Common myeloid progenitor, CD34-positive (primary cell): ENCODE measurements at regions not wholly inside any gene's neighbourhood (a gene's known extent, or its start where the extent isn't known, plus 50 kb on each side); places are given as distances from the start of the nearest gene placed in this dataset.

Experiments
- CTCF ChIA-PET: fragments of 350-600 bp; sonication (Branson Sonifier 250); formaldehyde crosslinking; loops from one replicate; lab custom pipeline; 2021; ENCODE audit warnings: antibody characterized with exemption; lab: Charles Lee
- POLR2A ChIA-PET: fragments of 350-600 bp; sonication (Branson Sonifier 250); formaldehyde crosslinking; loops from one replicate; lab custom pipeline; 2021; ENCODE audit warnings: antibody characterized with exemption; lab: Charles Lee
- DNase-seq, 3 donors: peaks; one replicate each; pipeline versions ENCODE4 v3.0.0 to v3.0.0-alpha.2; 2013
- H3K27ac ChIP-seq, 2 experiments: 1 replicate in 1 of 2; 2 replicates in 1 of 2; pipeline ENCODE4 v1.7.0; 2013; ENCODE audit warnings: inconsistent platforms in 2 of 2, low read length in 2 of 2, mild to moderate bottlenecking in 2 of 2, low read depth in 1 of 2, moderate library complexity in 1 of 2; ENCODE audit not compliant: severe bottlenecking in 2 of 2, insufficient read depth in 1 of 2, poor library complexity in 1 of 2
- H3K27me3 ChIP-seq, 5 experiments: replicated peaks in 2 of 5; 1 replicate in 3 of 5; 2 replicates in 2 of 5; pipeline versions ENCODE4 v1.6.1 to v1.7.0; 2013; ENCODE audit warnings: low read length in 4 of 5, mild to moderate bottlenecking in 2 of 5, moderate library complexity in 2 of 5, inconsistent platforms in 1 of 5; ENCODE audit not compliant: insufficient read depth in 5 of 5, control insufficient read depth in 4 of 5
- H3K36me3 ChIP-seq, 4 experiments: 1 replicate in 2 of 4; 2 replicates in 2 of 4; pipeline versions ENCODE4 v1.6.1 to v1.7.0; 2013; ENCODE audit warnings: low read length in 3 of 4, control low read depth in 1 of 4, mild to moderate bottlenecking in 1 of 4; ENCODE audit not compliant: control insufficient read depth in 4 of 4, insufficient read depth in 4 of 4
- H3K4me1 ChIP-seq, 4 experiments: 1 replicate in 3 of 4; 2 replicates in 1 of 4; pipeline versions ENCODE4 v1.6.1 to v1.7.1; 2013; ENCODE audit warnings: low read length in 3 of 4, mild to moderate bottlenecking in 3 of 4, control low read depth in 1 of 4, inconsistent platforms in 1 of 4, moderate library complexity in 1 of 4; ENCODE audit not compliant: control insufficient read depth in 4 of 4, insufficient read depth in 4 of 4; ENCODE audit errors: control extremely low read depth in 1 of 4
- H3K4me3 ChIP-seq, 7 experiments: 1 replicate in 4 of 7; 2 replicates in 3 of 7; pipeline versions ENCODE4 v1.5.1 to v1.7.0; 2013; ENCODE audit warnings: mild to moderate bottlenecking in 7 of 7, low read length in 6 of 7, moderate library complexity in 6 of 7, inconsistent platforms in 2 of 7, low read depth in 2 of 7, control low read depth in 1 of 7; ENCODE audit not compliant: insufficient read depth in 4 of 7, control insufficient read depth in 1 of 7; ENCODE audit errors: extremely low read depth in 1 of 7
- H3K9me3 ChIP-seq, 5 experiments: 1 replicate in 4 of 5; 2 replicates in 1 of 5; pipeline versions ENCODE4 v1.6.1 to v1.7.1; 2013; ENCODE audit warnings: low read length in 4 of 5, mild to moderate bottlenecking in 2 of 5, inconsistent platforms in 1 of 5, low read depth in 1 of 5, moderate library complexity in 1 of 5; ENCODE audit not compliant: control insufficient read depth in 4 of 5, insufficient read depth in 2 of 5; ENCODE audit errors: control extremely low read depth in 1 of 5
- WGBS: methylation state at CpG from one replicate; pipeline ENCODE4 v1.1.5; 2013; ENCODE audit not compliant: insufficient coverage; 5-methylcytosine and 5-hydroxymethylcytosine counted together

- no peak overlapping the region for H3K27ac ChIP-seq
Observed at GRCh38 chr17:74016461-74016860, 187.0 kb upstream of the RPL38 start.

GRCh38 chr17:74017466-74017865 is 186.0 kb upstream of the RPL38 start:
- no peak for DNase-seq
- Histone ChIP-seq H3K27ac (no peak overlapping the region), H3K27me3 (peaks cover 0 to 4% (median 2%) of the 10 kb centered on the region in 5 experiments), H3K9me3 (peaks cover 0 to 4% (median 0%) of the 10 kb centered on the region in 5 experiments), H3K4me3 (no peak overlapping the region), H3K36me3 (no peaks in the 10 kb centered on the region), H3K4me1 (peaks cover 0 to 18% (median 8%) of the 10 kb centered on the region in 4 experiments)
- CTCF ChIA-PET = interaction anchor here (1.0 to 1.5 kb wide), 3 partner anchors 9 to 16 kb away, joined by 3 to 4 read pairs (median 3); no protein-coding TSS in a partner anchor
- POLR2A ChIA-PET = no interaction called here
- WGBS = 100% methylated on average over 3 of the region's 8 CpGs

More at GRCh38 chr17:74016461-74016860, 187.0 kb upstream of the RPL38 start:
- Histone ChIP-seq H3K4me3 (no peak overlapping the region), H3K36me3 (no peaks in the 10 kb centered on the region), H3K9me3 (peaks cover 0 to 4% (median 0%) of the 10 kb centered on the region in 5 experiments), H3K27me3 (peaks cover 0 to 4% (median 2%) of the 10 kb centered on the region in 5 experiments), H3K4me1 (peaks cover 0 to 27% (median 14%) of the 10 kb centered on the region in 4 experiments)
- DNase-seq = no peak
- ChIA-PET POLR2A (no interaction called here), CTCF (interaction anchor here (1.5 kb wide), 1 partner anchor 8 kb away, joined by 4 read pairs; no protein-coding TSS in a partner anchor)
- WGBS = 91% methylated on average over 8 of the region's 8 CpGs

- 100% methylated on average over 4 of the region's 4 CpGs for WGBS
- H3K27me3 ChIP-seq = peaks cover 0 to 4% (median 2%) of the 10 kb centered on the region in 5 experiments
- H3K27ac ChIP-seq = no peak overlapping the region
- ChIA-PET POLR2A (no interaction called here), CTCF (interaction anchor here (1.0 to 1.5 kb wide), 3 partner anchors 9 to 17 kb away, joined by 3 to 4 read pairs (median 3); no protein-coding TSS in a partner anchor)
- DNase-seq = no peak
- H3K4me3 ChIP-seq = no peak overlapping the region
- H3K9me3 ChIP-seq = peaks cover 0 to 4% (median 0%) of the 10 kb centered on the region in 5 experiments
- peaks cover 0 to 14% (median 6%) of the 10 kb centered on the region in 4 experiments for H3K4me1 ChIP-seq
- no peaks in the 10 kb centered on the region for H3K36me3 ChIP-seq
Observed at GRCh38 chr17:74018115-74018514, 185.4 kb upstream of the RPL38 start.

- Histone ChIP-seq H3K9me3 (peaks cover 0 to 4% (median 0%) of the 10 kb centered on the region in 5 experiments), H3K27me3 (peaks cover 0 to 4% (median 2%) of the 10 kb centered on the region in 5 experiments), H3K27ac (no peak overlapping the region), H3K36me3 (no peaks in the 10 kb centered on the region), H3K4me1 (peaks cover 0 to 3% (median 1%) of the 10 kb centered on the region in 4 experiments), H3K4me3 (no peak overlapping the region)
- WGBS = 97% methylated on average over 5 of the region's 6 CpGs
- POLR2A ChIA-PET = no interaction called here
- no peak for DNase-seq
- CTCF ChIA-PET = no interaction called here
Observed at GRCh38 chr17:74019271-74019670, 184.2 kb upstream of the RPL38 start.

GRCh38 chr17:74019860-74020259 is 183.6 kb upstream of the RPL38 start:
- no peak overlapping the region for H3K27ac ChIP-seq
- WGBS = no CpG with 5 or more reads among the region's 1 CpG

GRCh38 chr17:74020522-74020921 is 183.0 kb upstream of the RPL38 start:
- peaks cover 0 to under 1% (median 0%) of the 10 kb centered on the region in 5 experiments for H3K9me3 ChIP-seq
- DNase-seq = no peak
- no peaks in the 10 kb centered on the region for H3K36me3 ChIP-seq
- peaks cover 0 to 4% (median 0%) of the 10 kb centered on the region in 5 experiments for H3K27me3 ChIP-seq
- no peak overlapping the region for H3K27ac ChIP-seq
- H3K4me1 ChIP-seq = no peaks in the 10 kb centered on the region
- ChIA-PET CTCF (no interaction called here), POLR2A (no interaction called here)
- 51% methylated on average over 3 of the region's 3 CpGs for WGBS
- no peak overlapping the region for H3K4me3 ChIP-seq

More at GRCh38 chr17:74019860-74020259, 183.6 kb upstream of the RPL38 start:
- Histone ChIP-seq H3K36me3 (no peaks in the 10 kb centered on the region), H3K4me3 (no peak overlapping the region), H3K27me3 (peaks cover 0 to 6% (median 0%) of the 10 kb centered on the region in 5 experiments), H3K9me3 (peaks cover 0 to 4% (median 0%) of the 10 kb centered on the region in 5 experiments), H3K4me1 (no peaks in the 10 kb centered on the region)
- ChIA-PET POLR2A (no interaction called here), CTCF (no interaction called here)
- no peak for DNase-seq

GRCh38 chr17:74024871-74025531 is 178.5 kb upstream of the RPL38 start:
- ChIA-PET CTCF (no interaction called here), POLR2A (no interaction called here)
- H3K27ac ChIP-seq = no peak overlapping the region
- H3K27me3 ChIP-seq = peaks cover 0 to 2% (median 0%) of the 10 kb centered on the region in 5 experiments
- no peaks in the 10 kb centered on the region for H3K4me1 ChIP-seq
- DNase-seq = no peak
- no peaks in the 10 kb centered on the region for H3K9me3 ChIP-seq
- H3K4me3 ChIP-seq = no peak overlapping the region
- H3K36me3 ChIP-seq = no peaks in the 10 kb centered on the region
- WGBS = 78% methylated on average over 9 of the region's 10 CpGs
